Kidney capillary endothelial cell (primary cell): ENCODE measurements at regions not wholly inside any gene's neighbourhood (a gene's known extent, or its start where the extent isn't known, plus 50 kb on each side); places are given as distances from the start of the nearest gene placed in this dataset.

ENCODE experiments used
- DNase-seq: peaks from one replicate; pipeline ENCODE4 v3.0.0-alpha.2; 2018; ENCODE audit warnings: low spot score

DNA sequence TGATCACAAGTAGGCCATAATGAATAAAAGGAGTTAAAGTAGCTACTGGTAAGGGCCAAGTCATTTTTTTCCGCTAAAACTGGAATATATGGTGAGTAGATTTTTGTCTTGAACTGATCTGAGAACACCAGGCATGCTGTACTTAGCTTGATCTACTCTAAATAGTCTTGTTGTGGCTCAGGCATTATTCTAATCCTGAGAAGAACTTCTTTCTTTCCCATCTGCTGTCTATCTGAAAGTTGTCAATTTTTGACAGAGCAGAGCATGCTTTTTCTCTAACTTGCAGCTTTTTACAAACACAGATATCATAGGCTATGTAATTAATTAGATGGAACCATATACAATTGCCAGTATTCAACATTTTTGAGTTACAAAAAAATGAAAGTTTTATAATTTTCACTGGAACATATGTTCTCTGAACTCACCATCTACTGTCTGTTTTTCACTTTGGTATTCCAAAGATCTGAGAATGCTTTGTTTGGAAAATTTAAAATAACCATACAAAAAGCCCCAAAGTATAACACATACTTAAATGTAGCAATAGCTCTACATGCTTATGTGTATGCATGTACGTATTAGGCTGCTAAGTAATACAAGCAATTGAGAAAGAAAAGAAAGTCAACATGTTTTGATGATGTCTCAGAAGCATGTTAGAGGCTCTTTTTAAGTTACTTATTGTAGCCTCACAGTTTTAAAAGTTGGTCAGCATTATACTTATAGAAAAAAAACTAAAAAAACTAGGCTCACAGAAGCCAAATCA is 542.7 kb upstream of the LUZP2 start:
- DNase-seq, result no peak

DNA sequence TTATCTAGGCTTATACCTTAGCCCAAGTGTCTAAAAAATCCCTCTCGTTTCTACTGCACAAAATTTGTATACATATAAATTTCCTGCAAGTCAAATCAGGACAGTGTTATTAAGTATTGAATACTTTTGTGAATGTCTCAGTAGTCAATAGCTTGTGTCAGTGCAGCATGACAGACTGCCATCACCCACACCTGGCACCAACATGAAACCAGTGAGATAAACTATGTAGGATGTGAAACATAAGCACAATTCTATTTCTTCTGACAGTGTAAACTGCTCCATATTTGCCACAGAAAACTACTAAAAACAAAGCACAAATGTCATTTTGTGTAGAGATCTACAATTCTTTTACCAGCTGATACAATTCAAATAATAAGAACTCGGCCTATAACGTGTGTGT is 542.1 kb upstream of the LUZP2 start:
- DNase-seq, result no peak

- no peak for DNase-seq
Observed at GRCh38 chr11:23956586-23956985, 540.3 kb upstream of the LUZP2 start.

GRCh38 chr11:23957314-23957713 is 539.5 kb upstream of the LUZP2 start:
- DNase-seq, result no peak

DNA sequence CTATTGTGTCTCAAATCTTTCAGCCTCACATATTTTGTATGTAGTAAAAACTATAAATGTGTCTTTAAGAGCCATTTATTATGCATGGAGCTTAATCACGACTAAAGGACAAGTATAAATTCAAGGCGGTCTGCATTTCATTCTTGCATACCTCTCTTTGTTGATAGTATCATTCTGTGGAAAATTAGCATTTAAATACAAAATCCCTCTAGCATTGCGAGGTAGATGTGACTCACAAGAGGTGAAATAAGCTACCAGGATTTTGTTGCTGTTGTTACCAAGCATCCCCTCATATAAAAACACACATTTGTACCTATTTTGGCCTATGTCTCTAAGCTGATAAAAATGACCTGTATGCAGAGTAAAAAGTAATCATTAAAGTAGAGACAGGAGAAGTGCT is 537.4 kb upstream of the LUZP2 start:
- DNase-seq, result no peak

- no peak for DNase-seq
Observed at GRCh38 chr11:23961503-23962338, 535.1 kb upstream of the LUZP2 start.

DNA sequence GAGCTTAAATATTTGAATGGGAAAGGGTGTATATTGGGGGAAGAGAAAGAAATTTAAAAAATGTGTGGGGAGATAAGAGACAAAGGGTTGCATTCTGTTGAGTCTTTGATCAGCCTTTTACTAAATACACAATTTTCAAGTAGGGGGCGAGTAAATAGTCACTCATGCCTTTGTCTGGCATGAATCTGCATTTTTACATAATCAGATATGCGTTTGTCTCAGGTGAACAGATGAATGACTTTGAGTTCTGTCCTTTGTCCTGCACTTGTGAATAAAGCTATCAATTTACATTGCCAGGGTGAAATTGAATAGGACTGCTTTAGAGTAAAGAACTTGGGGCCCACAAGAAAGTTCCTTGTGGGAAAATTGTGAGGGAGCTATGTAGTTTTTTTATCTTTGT is 523.6 kb upstream of the LUZP2 start:
- no peak for DNase-seq

GRCh38 chr11:23974051-23974450 is 522.8 kb upstream of the LUZP2 start:
- DNase-seq, result no peak

- no peak for DNase-seq
Observed at GRCh38 chr11:23974601-23975000, 522.3 kb upstream of the LUZP2 start.

DNA sequence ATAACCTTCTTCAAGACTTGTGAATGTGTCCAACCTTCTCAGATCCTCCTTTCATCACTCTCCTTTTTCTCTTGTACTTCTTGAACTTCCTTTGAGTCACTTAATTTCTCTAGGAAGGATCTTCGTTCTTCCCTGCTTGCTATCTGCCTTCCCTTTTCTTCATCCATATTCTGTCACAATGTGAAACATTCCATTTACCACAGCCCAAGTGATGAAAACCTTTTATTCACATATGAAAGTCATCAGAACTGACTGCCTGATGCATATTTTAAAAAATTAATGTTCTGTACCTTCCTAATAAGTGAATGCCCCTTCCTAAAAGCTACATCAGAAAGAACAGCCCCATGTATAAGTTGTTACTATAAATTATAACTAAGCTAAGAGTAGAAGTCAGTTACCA is 520.4 kb upstream of the LUZP2 start:
- no peak for DNase-seq

DNA sequence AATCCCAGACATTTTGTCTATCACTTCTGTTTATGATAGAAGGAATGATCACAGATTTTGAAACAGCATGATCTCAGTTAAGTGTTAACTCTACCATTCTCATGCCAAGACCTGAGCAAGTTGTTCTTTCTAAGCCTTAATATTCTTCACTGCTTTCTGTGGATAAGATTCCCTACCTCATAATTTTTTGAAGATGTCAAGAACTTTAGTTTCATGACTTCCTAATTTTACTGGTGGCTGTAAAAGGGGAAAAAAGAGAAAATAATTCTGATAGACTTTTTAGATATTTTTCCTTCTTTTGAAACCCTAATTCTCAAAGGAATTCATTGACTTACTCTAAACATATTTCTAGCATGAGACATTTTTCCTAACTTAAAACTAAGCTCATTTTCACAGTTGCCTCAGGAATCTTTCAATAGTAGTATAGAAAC is 520.0 kb upstream of the LUZP2 start:
- DNase-seq, result no peak

- DNase-seq, result peak; percentile 3
Observed at GRCh38 chr11:23988381-23989006, 508.4 kb upstream of the LUZP2 start.

GRCh38 chr11:23990346-23991164 is 506.3 kb upstream of the LUZP2 start:
- DNase-seq, result no peak

- no peak for DNase-seq
Observed at GRCh38 chr11:23991165-23991539, 505.7 kb upstream of the LUZP2 start.

DNA sequence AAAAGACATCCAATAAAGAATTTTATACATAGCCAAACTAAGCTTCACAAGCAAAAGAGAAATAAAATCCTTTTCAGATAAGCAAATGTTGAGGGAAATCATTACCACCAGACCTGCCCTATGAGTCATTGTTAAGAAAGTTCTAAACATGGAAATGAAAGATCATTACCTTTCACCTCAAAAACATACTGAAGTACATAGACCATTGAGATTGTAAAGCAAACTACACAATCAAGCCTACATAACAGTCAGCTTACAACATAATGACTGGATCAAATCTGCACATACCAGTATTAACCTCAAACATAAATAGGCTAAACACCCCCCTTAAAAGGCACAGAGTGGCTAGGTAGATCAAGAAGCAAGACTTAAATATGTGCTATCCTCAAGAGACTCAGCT is 501.0 kb upstream of the LUZP2 start:
- no peak for DNase-seq

DNA sequence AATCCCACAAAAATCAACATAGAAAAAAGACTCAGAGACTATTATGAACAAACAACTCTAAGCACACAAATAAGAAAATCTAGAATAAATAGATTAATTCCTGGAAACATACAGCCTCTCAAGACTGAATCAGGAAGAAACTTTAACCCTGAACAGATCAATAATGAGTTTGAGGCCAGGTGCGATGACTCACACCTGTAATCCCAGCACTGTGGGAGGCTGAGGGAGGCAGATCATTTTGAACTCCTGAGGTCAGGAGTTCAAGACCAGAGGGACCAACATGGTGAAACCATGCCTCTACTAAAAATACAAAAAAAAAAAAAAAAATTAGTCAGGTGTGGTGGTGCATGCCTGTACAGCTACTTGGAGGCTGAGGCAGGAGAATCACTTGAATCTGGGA is 499.5 kb upstream of the LUZP2 start:
- no peak for DNase-seq

DNA sequence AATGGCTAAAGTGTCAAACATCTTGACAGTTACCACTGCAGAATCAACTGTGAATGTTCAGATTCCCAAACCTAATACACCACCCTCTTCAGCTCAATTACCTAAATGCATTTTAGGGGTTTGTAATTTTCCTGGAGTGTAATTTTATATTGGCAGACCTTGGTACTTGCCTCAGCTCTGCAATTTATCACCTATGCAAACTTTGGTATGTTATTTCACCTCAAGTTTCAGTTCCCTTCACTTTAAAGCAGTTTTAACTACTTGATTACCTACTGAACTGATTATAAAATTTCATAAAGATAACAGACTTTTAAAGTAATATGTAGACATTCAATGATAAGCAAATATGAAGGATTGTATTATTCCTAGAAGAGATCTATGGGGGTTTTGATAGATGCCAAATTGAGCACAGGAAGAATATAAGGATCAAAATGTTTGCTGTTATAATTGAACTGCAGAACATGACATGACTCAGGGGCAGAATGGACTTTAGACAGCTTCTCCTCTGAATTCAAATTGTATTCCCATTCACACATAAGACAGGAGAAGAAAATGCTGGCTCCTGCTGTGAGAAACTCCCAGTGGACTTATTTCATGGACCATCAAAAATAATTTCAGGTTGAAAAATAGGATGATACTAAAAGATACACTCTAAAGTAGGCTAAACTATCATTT is 491.5 kb upstream of the LUZP2 start:
- no peak for DNase-seq

DNA sequence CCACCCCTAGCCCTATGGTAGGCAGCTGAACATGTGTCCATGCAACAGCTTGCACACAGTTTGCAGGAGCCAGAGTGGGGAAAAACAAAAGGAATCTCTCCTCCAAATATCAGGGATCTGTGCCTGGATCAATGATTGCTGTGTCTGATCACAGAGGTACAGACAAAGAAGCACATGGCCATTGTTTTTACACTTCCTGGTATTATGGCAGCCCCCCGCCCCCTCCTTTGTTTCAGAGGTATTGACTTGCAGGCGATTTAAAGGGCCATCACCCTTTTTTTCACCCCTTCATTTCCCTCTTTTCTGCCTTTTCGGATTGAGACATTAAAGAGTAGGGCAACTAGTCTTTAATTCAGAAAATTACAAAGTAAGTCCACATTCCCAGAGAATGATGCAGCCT is 453.0 kb upstream of the LUZP2 start:
- DNase-seq, result no peak

DNA sequence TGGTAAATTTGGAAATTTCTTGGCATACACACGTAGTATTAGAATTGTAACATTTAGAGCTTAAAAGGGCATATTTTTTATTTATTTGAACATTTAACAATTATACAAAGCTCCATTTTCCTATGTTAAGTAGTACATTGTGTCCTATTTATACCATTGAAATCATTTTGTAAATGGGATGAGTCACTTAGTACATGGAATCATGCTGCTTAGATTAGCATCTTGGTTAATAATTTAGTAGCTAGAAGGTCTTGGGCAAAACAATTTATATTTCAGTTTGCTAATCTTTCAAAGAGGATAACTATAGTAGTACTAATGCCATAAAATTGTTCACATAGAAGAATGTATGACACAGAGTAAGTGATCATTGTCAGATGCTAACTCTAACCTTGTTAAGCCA is 450.1 kb upstream of the LUZP2 start:
- no peak for DNase-seq

- no peak for DNase-seq
Observed at GRCh38 chr11:24056051-24056450, 440.8 kb upstream of the LUZP2 start.

- DNase-seq, result no peak
Observed at GRCh38 chr11:24060125-24060524, 436.7 kb upstream of the LUZP2 start.
